IMR-90 (cell line): ENCODE measurements at regions not wholly inside any gene's neighbourhood (a gene's known extent, or its start where the extent isn't known, plus 50 kb on each side); places are given as distances from the start of the nearest gene placed in this dataset.

Source experiments
- ATAC-seq: fragments of 200-7000 bp; cut with Tn5 transposase; 2 replicates; pipeline ENCODE4 v1.9.1; 2020; ENCODE audit warnings: low read depth, mild to moderate bottlenecking, moderate library complexity
- BruUV-seq: library from RNA; stranded (reverse); fragments of 400-500 nt; replicated peaks from 2 replicates; lab custom pipeline; 2021; lab: Mats Ljungman, UMichigan
- CTCF ChIA-PET: fragments of 300-600 bp; formaldehyde crosslinking; extraction: SDS; loops from one replicate; lab custom pipeline; 2021; ENCODE audit warnings: antibody characterized with exemption; lab: Yijun Ruan, JAX
- POLR2A ChIA-PET: fragments of 300-600 bp; sonication (Branson Sonifier 250); formaldehyde crosslinking; loops from one replicate; lab custom pipeline; 2022; ENCODE audit warnings: antibody characterized with exemption; ENCODE audit not compliant: unreplicated experiment; lab: Charles Lee
- DNase-seq: peaks from one replicate; pipeline ENCODE4 v3.0.0; 2013
- H2AFZ ChIP-seq: replicated peaks from 2 replicates; pipeline ENCODE3; 2013; ENCODE audit warnings: low read length, mild to moderate bottlenecking; ENCODE audit not compliant: poor library complexity
- H2AK5ac ChIP-seq: 2 replicates; pipeline ENCODE4 v1.6.1; 2013; ENCODE audit warnings: low read depth, low read length, inconsistent platforms
- H2AK9ac ChIP-seq: replicated peaks from 2 replicates; pipeline ENCODE3; 2013; ENCODE audit warnings: mild to moderate bottlenecking, low read depth, low read length, moderate library complexity; ENCODE audit not compliant: poor library complexity
- H2BK120ac ChIP-seq: 2 replicates; pipeline ENCODE4 v1.6.1; 2013; ENCODE audit warnings: low read depth, low read length, inconsistent platforms
- H2BK15ac ChIP-seq: 3 replicates; pipeline ENCODE4 v1.6.1; 2013; ENCODE audit warnings: low read depth, low read length, inconsistent platforms
- H2BK20ac ChIP-seq: 2 replicates; pipeline ENCODE4 v1.6.1; 2013; ENCODE audit warnings: low read depth, mild to moderate bottlenecking, inconsistent platforms, low read length, moderate library complexity
- H2BK5ac ChIP-seq: 2 replicates; pipeline ENCODE4 v1.6.1; 2013; ENCODE audit warnings: mild to moderate bottlenecking, low read depth, low read length, inconsistent platforms; ENCODE audit not compliant: poor library complexity, severe bottlenecking
- H3K14ac ChIP-seq: replicated peaks from 2 replicates; pipeline ENCODE4 v1.6.1; 2013; ENCODE audit warnings: low read depth, low read length, inconsistent platforms
- H3K18ac ChIP-seq: 2 replicates; pipeline ENCODE4 v1.6.1; 2013; ENCODE audit warnings: low read depth, low read length, control low read depth
- H3K23ac ChIP-seq: 2 replicates; pipeline ENCODE4 v1.6.1; 2013; ENCODE audit warnings: low read depth, low read length, inconsistent platforms
- H3K27ac ChIP-seq: 2 replicates; pipeline ENCODE4 v1.5.1; 2013; ENCODE audit warnings: mild to moderate bottlenecking, control low read depth, low read length; ENCODE audit not compliant: insufficient read depth
- H3K27me3 ChIP-seq: 2 replicates; pipeline ENCODE4 v1.6.1; 2013; ENCODE audit warnings: low read length; ENCODE audit not compliant: control insufficient read depth, insufficient read depth
- H3K36me3 ChIP-seq: 2 replicates; pipeline ENCODE4 v1.6.1; 2013; ENCODE audit warnings: low read length, mixed read lengths; ENCODE audit not compliant: control insufficient read depth, insufficient read depth
- H3K4ac ChIP-seq: 2 replicates; pipeline ENCODE4 v1.6.1; 2013; ENCODE audit warnings: low read depth, low read length, inconsistent platforms
- H3K4me1 ChIP-seq: 2 replicates; pipeline ENCODE4 v1.6.1; 2013; ENCODE audit warnings: low read length, mixed read lengths; ENCODE audit not compliant: control insufficient read depth, insufficient read depth
- H3K4me2 ChIP-seq: 2 replicates; pipeline ENCODE4 v1.6.1; 2013; ENCODE audit warnings: low read depth, mild to moderate bottlenecking, control low read depth, low read length, moderate library complexity
- H3K4me3 ChIP-seq: 2 replicates; pipeline ENCODE4 v1.5.1; 2013; ENCODE audit warnings: low read depth, mild to moderate bottlenecking, control low read depth, low read length, moderate library complexity; ENCODE audit not compliant: insufficient read depth
- H3K56ac ChIP-seq: 2 replicates; pipeline ENCODE4 v1.6.1; 2013; ENCODE audit warnings: low read length, inconsistent platforms; ENCODE audit not compliant: insufficient read depth; ENCODE audit errors: extremely low read depth
- H3K79me1 ChIP-seq, 2 experiments: 2 replicates each; pipeline ENCODE4 v1.6.1; 2013; ENCODE audit warnings: low read length in 2 of 2, inconsistent platforms in 1 of 2, low read depth in 1 of 2
- H3K9ac ChIP-seq: 2 replicates; pipeline ENCODE4 v1.6.1; 2013; ENCODE audit warnings: low read depth, low read length, control low read depth
- H3K9me1 ChIP-seq: 2 replicates; pipeline ENCODE4 v1.6.1; 2013; ENCODE audit warnings: low read length, inconsistent platforms; ENCODE audit not compliant: insufficient read depth
- H3K9me3 ChIP-seq: 2 replicates; pipeline ENCODE4 v1.6.1; 2013; ENCODE audit warnings: low read length; ENCODE audit not compliant: control insufficient read depth, insufficient read depth
- H4K20me1 ChIP-seq: 2 replicates; pipeline ENCODE4 v1.6.1; 2013; ENCODE audit warnings: low read length, inconsistent platforms; ENCODE audit not compliant: insufficient read depth
- H4K5ac ChIP-seq: 2 replicates; pipeline ENCODE4 v1.6.1; 2013; ENCODE audit warnings: mild to moderate bottlenecking, low read depth, low read length, control low read depth
- H4K8ac ChIP-seq, 2 experiments: 2 replicates each; pipeline ENCODE4 v1.6.1; 2013; ENCODE audit warnings: low read depth in 2 of 2, low read length in 2 of 2, control low read depth in 1 of 2, inconsistent platforms in 1 of 2
- H4K91ac ChIP-seq: 2 replicates; pipeline ENCODE4 v1.6.1; 2013; ENCODE audit warnings: low read depth, low read length, inconsistent platforms; ENCODE audit not compliant: insufficient read depth
- BHLHE40 ChIP-seq: fragments of 150-350 bp; IDR thresholded peaks from 2 replicates; pipeline ENCODE4 v1.6.1; 2016; ENCODE audit warnings: mild to moderate bottlenecking, low read depth, low read length
- CEBPB ChIP-seq: IDR thresholded peaks from 2 replicates; pipeline ENCODE4 v1.6.1; 2012; ENCODE audit warnings: low read depth, low read length, improper control_type of control experiment
- CHD1 ChIP-seq: IDR thresholded peaks from 2 replicates; pipeline ENCODE4 v1.6.1; 2012; ENCODE audit warnings: low read depth, low read length, improper control_type of control experiment
- MAZ ChIP-seq: IDR thresholded peaks from 2 replicates; pipeline ENCODE4 v1.6.1; 2012; ENCODE audit warnings: low read depth, mild to moderate bottlenecking, low read length, improper control_type of control experiment, moderate library complexity, borderline replicate concordance
- NFE2L2 ChIP-seq: fragments of 150-350 bp; IDR thresholded peaks from 2 replicates; pipeline ENCODE4 v1.6.1; 2016; ENCODE audit warnings: low read depth, mild to moderate bottlenecking, low read length
- RAD21 ChIP-seq: IDR thresholded peaks from 2 replicates; pipeline ENCODE4 v1.6.1; 2012; ENCODE audit warnings: low read length, improper control_type of control experiment
- RCOR1 ChIP-seq: IDR thresholded peaks from 2 replicates; pipeline ENCODE4 v1.6.1; 2012; ENCODE audit warnings: mild to moderate bottlenecking, low read length, improper control_type of control experiment; ENCODE audit not compliant: insufficient replicate concordance
- RFX5 ChIP-seq: IDR thresholded peaks from 2 replicates; pipeline ENCODE4 v1.8.0; 2012; ENCODE audit warnings: low read depth, mild to moderate bottlenecking, low read length, moderate library complexity
- USF2 ChIP-seq: fragments of 150-350 bp; IDR thresholded peaks from 2 replicates; pipeline ENCODE4 v1.6.1; 2017; ENCODE audit warnings: mild to moderate bottlenecking, antibody characterized with exemption, low read length, low read depth
- WGBS, 2 experiments: methylation state at CpG; one replicate each; pipeline versions ENCODE4 v1.1.5 to v1.1.7; 2013; ENCODE audit warnings: missing lambda C conversion rate in 2 of 2; ENCODE audit not compliant: insufficient read length in 1 of 2; ENCODE audit errors: extremely low coverage in 2 of 2; 5-methylcytosine and 5-hydroxymethylcytosine counted together
- dilution Hi-C: fragments of 300-500 bp; cut with HindIII; formaldehyde crosslinking; loops from one replicate; pipeline ENCODE4 v1.14.3; 2018; ENCODE audit warnings: low sequenced_read_pairs; ENCODE audit not compliant: unreplicated experiment
- in situ Hi-C: fragments of 300-500 bp; cut with MboI; formaldehyde crosslinking; loops from 3 replicates; pipeline ENCODE4 v1.14.3; 2019; ENCODE audit warnings: low sequenced_read_pairs, inconsistent platforms, mixed read lengths
- intact Hi-C: fragments of 100-400 bp; cut with micrococcal nuclease; formaldehyde crosslinking; loops from 2 replicates; pipeline ENCODE4 v1.10.0; 2022

DNA sequence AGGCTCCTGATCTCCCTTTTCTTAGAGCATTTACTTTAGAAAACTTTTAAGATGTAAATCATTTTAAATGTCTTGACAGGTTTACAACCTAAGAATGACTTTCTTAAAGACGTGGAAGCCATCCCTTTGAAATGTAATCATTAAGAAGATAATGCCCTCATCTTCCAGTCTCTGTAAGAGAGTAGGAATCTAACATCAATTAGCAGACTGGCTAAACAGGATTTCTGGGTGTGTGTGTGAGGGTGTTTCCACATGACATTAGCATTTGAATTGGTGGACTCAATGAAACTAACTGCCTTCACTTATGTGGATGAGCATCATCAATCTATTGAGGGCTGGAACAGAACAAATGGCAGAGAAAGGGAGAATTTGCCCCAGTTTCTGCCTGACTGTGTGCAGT is 329.5 kb downstream of the RPL10L start:
- H3K56ac ChIP-seq: no peak overlapping the region
- H3K4me3 ChIP-seq: no peak overlapping the region
- ATAC-seq (no peak), DNase-seq (no peak)
- no peaks in the 10 kb centered on the region for H3K36me3 ChIP-seq
- H3K27ac ChIP-seq: no peak overlapping the region
- no peaks in the 10 kb centered on the region for H3K79me1 ChIP-seq
- no peaks in the 10 kb centered on the region for H3K4me1 ChIP-seq
- TF ChIP-seq RAD21 (no peak), RCOR1 (no peak), NFE2L2 (no peak), USF2 (no peak), CEBPB (no peak), CHD1 (no peak), MAZ (no peak), RFX5 (no peak), BHLHE40 (no peak)
- POLR2A ChIA-PET: no interaction called here
- H3K9ac ChIP-seq: no peak overlapping the region
- peaks cover 8% of the 10 kb centered on the region for H3K9me3 ChIP-seq
- no peak overlapping the region for H2AK5ac ChIP-seq
- no TSS peak for BruUV-seq
- dilution Hi-C loops (no loop called here), in situ Hi-C loops (no loop called here), intact Hi-C loops (no loop called here)
- no peak overlapping the region for H4K8ac ChIP-seq
- no CpG with 5 or more reads among the region's 1 CpG for WGBS, 2 experiments
- no peak overlapping the region for H2BK120ac ChIP-seq
- no peak overlapping the region for H3K14ac ChIP-seq
- H4K20me1 ChIP-seq: no peaks in the 10 kb centered on the region
- H3K4ac ChIP-seq: no peak overlapping the region
- no peak overlapping the region for H3K4me2 ChIP-seq
- no peak overlapping the region for H4K5ac ChIP-seq
- CTCF ChIA-PET: no interaction called here
- no peak overlapping the region for H3K23ac ChIP-seq
- no peak overlapping the region for H2BK15ac ChIP-seq
- no peak overlapping the region for H3K18ac ChIP-seq
- H3K9me1 ChIP-seq: no peaks in the 10 kb centered on the region
- H2AFZ ChIP-seq: no peak overlapping the region
- H4K91ac ChIP-seq: no peak overlapping the region
- no peaks in the 10 kb centered on the region for H3K27me3 ChIP-seq
- no peak overlapping the region for H2AK9ac ChIP-seq
- no peak overlapping the region for H2BK5ac ChIP-seq
- no peak overlapping the region for H2BK20ac ChIP-seq
